Caki2 (cell line): ENCODE measurements at regions not wholly inside any gene's neighbourhood (a gene's known extent, or its start where the extent isn't known, plus 50 kb on each side); places are given as distances from the start of the nearest gene placed in this dataset.
"Not testable (repeated sequence)": the region's sequence is repeated elsewhere in the genome, so short reads cannot be mapped to it uniquely, and the experiment has no call there.

Experiments
- DNase-seq: peaks from one replicate; pipeline ENCODE4 v3.0.0-alpha.2; 2015; ENCODE audit warnings: low read depth
- in situ Hi-C: cut with HindIII; loops from 2 replicates; pipeline ENCODE4 v1.10.0; 2016; ENCODE audit warnings: low sequenced_read_pairs, low pct_unique_long_range_greater_than_20kb, mixed read lengths

GRCh38 chr21:10022745-10023144, 498.6 kb upstream of the TPTE start:
- DNase-seq, in situ Hi-C loops: not testable (repeated sequence)
